Endodermal cell (in vitro differentiated cells): ENCODE measurements at regions not wholly inside any gene's neighbourhood (a gene's known extent, or its start where the extent isn't known, plus 50 kb on each side); places are given as distances from the start of the nearest gene placed in this dataset.

Experiments used
- DNase-seq: peaks from one replicate; pipeline ENCODE4 v3.0.0-alpha.2; 2017
- H3K27ac ChIP-seq: 2 replicates; pipeline ENCODE4 v1.5.1; 2013; ENCODE audit warnings: mild to moderate bottlenecking, low read depth, low read length, moderate library complexity
- H3K27me3 ChIP-seq: 2 replicates; pipeline ENCODE4 v1.6.1; 2013; ENCODE audit warnings: mild to moderate bottlenecking, low read length, moderate library complexity; ENCODE audit not compliant: insufficient read depth, control insufficient read depth, poor library complexity, severe bottlenecking
- H3K36me3 ChIP-seq: 2 replicates; pipeline ENCODE4 v1.7.0; 2013; ENCODE audit warnings: mild to moderate bottlenecking, low read length, moderate library complexity; ENCODE audit not compliant: control insufficient read depth, insufficient read depth
- H3K4me1 ChIP-seq: one replicate; pipeline ENCODE4 v1.7.0; 2013; ENCODE audit warnings: low read length; ENCODE audit not compliant: control insufficient read depth, insufficient read depth
- H3K4me3 ChIP-seq: 2 replicates; pipeline ENCODE4 v1.5.1; 2013; ENCODE audit warnings: mild to moderate bottlenecking, low read length, moderate library complexity
- H3K9ac ChIP-seq: 2 replicates; pipeline ENCODE4 v1.6.1; 2013; ENCODE audit warnings: mild to moderate bottlenecking, low read length, moderate library complexity; ENCODE audit not compliant: poor library complexity, severe bottlenecking; ENCODE audit errors: extremely low read depth
- H3K9me3 ChIP-seq: 2 replicates; pipeline ENCODE4 v1.6.1; 2013; ENCODE audit warnings: mild to moderate bottlenecking, low read length, moderate library complexity; ENCODE audit not compliant: control insufficient read depth
- H3K27ac Mint-ChIP-seq: 2 replicates; pipeline ENCODE4 v1.8.0; 2020; ENCODE audit warnings: mixed read lengths
- H3K27me3 Mint-ChIP-seq: 2 replicates; pipeline ENCODE4 v1.8.0; 2021; ENCODE audit warnings: mild to moderate bottlenecking, mixed read lengths; ENCODE audit not compliant: insufficient read depth
- H3K36me3 Mint-ChIP-seq: 2 replicates; pipeline ENCODE4 v1.8.0; 2020; ENCODE audit warnings: low read depth, mixed read lengths
- H3K4me1 Mint-ChIP-seq: 2 replicates; pipeline ENCODE4 v1.8.0; 2020; ENCODE audit warnings: mixed read lengths
- H3K4me3 Mint-ChIP-seq: 2 replicates; pipeline ENCODE4 v1.8.0; 2020; ENCODE audit warnings: mild to moderate bottlenecking, moderate library complexity, mixed read lengths
- H3K9me3 Mint-ChIP-seq: 2 replicates; pipeline ENCODE4 v1.8.0; 2020; ENCODE audit warnings: mild to moderate bottlenecking, mixed read lengths
- WGBS, 2 experiments: methylation state at CpG; one replicate each; pipeline versions ENCODE4 v1.1.5 to v1.1.7; 2013; ENCODE audit warnings: missing lambda C conversion rate in 2 of 2, mixed read lengths in 1 of 2; ENCODE audit not compliant: insufficient coverage in 1 of 2, insufficient read length in 1 of 2; 5-methylcytosine and 5-hydroxymethylcytosine counted together
- TF ChIP-seq, protein P1 (sequence below): fragments of 200-600 bp; sonication (generic); conservative IDR thresholded peaks from 2 replicates; pipeline ENCODE4 v1.5.0; 2021; ENCODE audit warnings: antibody characterized with exemption, mild to moderate bottlenecking

DNA sequence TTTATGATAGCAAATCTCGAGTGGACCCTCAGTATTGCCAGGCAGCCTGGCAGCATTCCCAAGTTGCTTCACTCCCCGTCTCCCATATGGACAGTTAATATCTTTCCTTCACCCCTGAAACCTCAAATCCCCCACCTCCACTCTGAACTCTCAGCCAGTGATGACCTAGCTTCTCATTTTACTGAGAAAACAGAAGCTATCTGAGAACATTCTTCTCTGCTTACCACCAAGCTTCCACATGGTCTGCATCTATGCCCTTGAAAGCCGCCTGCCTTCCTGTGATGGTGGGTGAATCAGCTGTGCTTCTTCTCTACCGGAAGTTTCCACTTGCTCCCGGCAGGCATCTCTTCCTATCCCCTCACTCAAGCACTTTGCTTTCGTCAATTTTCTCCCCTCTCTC lies 529.2 kb downstream of the EPHA4 start:
- Mint-ChIP-seq H3K27me3 (no peaks in the 10 kb centered on the region), H3K4me1 (no peaks in the 10 kb centered on the region), H3K4me3 (no peak overlapping the region), H3K27ac (no peak overlapping the region), H3K9me3 (no peaks in the 10 kb centered on the region), H3K36me3 (no peaks in the 10 kb centered on the region)
- Histone ChIP-seq H3K36me3 (no peaks in the 10 kb centered on the region), H3K9ac (no peak overlapping the region), H3K27me3 (no peaks in the 10 kb centered on the region), H3K4me1 (no peaks in the 10 kb centered on the region), H3K4me3 (no peak overlapping the region), H3K9me3 (no peaks in the 10 kb centered on the region), H3K27ac (no peak overlapping the region)
- TF ChIP-seq, protein P1, sequence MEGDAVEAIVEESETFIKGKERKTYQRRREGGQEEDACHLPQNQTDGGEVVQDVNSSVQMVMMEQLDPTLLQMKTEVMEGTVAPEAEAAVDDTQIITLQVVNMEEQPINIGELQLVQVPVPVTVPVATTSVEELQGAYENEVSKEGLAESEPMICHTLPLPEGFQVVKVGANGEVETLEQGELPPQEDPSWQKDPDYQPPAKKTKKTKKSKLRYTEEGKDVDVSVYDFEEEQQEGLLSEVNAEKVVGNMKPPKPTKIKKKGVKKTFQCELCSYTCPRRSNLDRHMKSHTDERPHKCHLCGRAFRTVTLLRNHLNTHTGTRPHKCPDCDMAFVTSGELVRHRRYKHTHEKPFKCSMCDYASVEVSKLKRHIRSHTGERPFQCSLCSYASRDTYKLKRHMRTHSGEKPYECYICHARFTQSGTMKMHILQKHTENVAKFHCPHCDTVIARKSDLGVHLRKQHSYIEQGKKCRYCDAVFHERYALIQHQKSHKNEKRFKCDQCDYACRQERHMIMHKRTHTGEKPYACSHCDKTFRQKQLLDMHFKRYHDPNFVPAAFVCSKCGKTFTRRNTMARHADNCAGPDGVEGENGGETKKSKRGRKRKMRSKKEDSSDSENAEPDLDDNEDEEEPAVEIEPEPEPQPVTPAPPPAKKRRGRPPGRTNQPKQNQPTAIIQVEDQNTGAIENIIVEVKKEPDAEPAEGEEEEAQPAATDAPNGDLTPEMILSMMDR, result no peak
- DNase-seq, result no peak
- 88 to 94% methylated on average over 6 of the region's 6 CpGs for WGBS, 2 experiments

DNA sequence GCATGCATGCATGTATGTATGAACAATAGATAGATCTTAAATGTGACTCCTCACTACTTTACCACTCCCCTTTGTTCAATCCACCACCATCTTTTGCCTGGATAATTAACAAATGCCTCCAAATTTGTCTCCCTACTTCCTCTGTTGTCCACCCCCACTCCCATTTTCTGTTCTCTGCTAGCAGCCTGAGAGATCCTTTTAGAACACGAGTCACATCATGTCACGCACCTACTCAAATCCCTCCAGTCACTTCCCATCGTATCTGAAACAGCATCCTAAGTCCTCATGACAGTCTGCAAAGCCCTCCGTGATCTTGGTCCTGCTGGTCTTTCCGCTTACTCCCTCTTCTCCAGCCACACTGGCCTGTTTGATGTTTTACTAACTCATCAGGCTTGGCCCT lies 527.3 kb downstream of the EPHA4 start:
- no peak overlapping the region for H3K27ac ChIP-seq
- H3K27ac Mint-ChIP-seq, result no peak overlapping the region
- no peaks in the 10 kb centered on the region for H3K9me3 ChIP-seq
- no peaks in the 10 kb centered on the region for H3K4me1 Mint-ChIP-seq
- H3K4me3 ChIP-seq, result no peak overlapping the region
- no peak for DNase-seq
- no peaks in the 10 kb centered on the region for H3K9me3 Mint-ChIP-seq
- no peaks in the 10 kb centered on the region for H3K4me1 ChIP-seq
- no peak overlapping the region for H3K9ac ChIP-seq
- no peaks in the 10 kb centered on the region for H3K27me3 ChIP-seq
- no peak overlapping the region for H3K4me3 Mint-ChIP-seq
- 93 to 95% methylated on average over 5 of the region's 5 CpGs for WGBS, 2 experiments
- H3K36me3 ChIP-seq, result no peaks in the 10 kb centered on the region
- TF ChIP-seq, protein P1, result no peak
- H3K36me3 Mint-ChIP-seq, result no peaks in the 10 kb centered on the region
- H3K27me3 Mint-ChIP-seq, result no peaks in the 10 kb centered on the region

DNA sequence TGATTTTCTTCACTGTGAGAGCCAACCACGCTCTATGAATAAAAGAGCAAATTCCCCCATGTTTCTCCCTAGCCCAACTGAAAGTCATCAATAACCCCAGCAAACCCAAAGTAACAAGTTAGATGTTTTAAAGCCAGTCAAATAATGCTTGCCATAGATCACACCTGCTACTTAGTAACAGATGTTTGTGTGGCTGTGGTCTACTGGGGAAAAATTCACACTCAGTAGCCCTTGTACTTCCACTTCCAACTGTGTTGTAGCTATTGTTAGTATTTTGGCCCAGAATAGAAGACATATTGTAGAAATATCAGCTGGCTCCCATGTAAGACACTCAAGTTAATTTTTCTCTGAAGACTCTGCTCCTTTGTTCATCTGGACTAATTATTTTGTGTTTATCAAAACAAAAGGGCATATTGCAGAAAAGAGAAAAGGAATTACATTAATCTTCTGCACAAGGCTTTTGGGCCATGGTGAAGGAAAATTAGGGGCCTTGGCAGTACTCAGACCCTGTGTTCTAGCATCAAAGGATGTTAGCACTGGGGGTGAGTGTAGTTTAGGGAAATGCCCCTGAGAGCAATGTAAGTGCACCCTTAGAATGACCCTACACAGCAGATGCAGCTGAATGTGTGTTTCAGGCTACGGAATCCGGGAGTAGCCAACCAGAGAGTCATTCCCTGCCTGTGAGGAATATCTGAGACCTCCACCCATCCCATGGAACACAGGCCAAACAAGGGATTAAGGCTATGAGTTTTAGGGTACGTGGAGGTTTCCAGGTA lies 521.9 kb downstream of the EPHA4 start:
- Mint-ChIP-seq H3K27ac (no peak overlapping the region), H3K36me3 (no peaks in the 10 kb centered on the region), H3K27me3 (no peaks in the 10 kb centered on the region), H3K4me3 (no peak overlapping the region), H3K4me1 (no peaks in the 10 kb centered on the region), H3K9me3 (no peaks in the 10 kb centered on the region)
- no peaks in the 10 kb centered on the region for H3K9me3 ChIP-seq
- H3K36me3 ChIP-seq, result no peaks in the 10 kb centered on the region
- no peak for DNase-seq
- H3K27me3 ChIP-seq, result no peaks in the 10 kb centered on the region
- TF ChIP-seq, protein P1, result no peak
- H3K4me1 ChIP-seq, result no peaks in the 10 kb centered on the region
- H3K27ac ChIP-seq, result no peak overlapping the region
- WGBS, 2 experiments, result 70 to 83% methylated on average over 1 to 4 of the region's 4 CpGs
- H3K9ac ChIP-seq, result no peak overlapping the region
- H3K4me3 ChIP-seq, result no peak overlapping the region
